Peyer's patch (tissue), 4 donors: ENCODE measurements at regions not wholly inside any gene's neighbourhood (a gene's known extent, or its start where the extent isn't known, plus 50 kb on each side); places are given as distances from the start of the nearest gene placed in this dataset.

Experiments used
- DNase-seq, 3 donors: peaks; one replicate each; pipeline ENCODE4 v3.0.0-alpha.2; 2017 to 2019
- H3K27ac ChIP-seq, 4 donors: fragments of 200-600 bp; sonication (generic); one replicate each; pipeline ENCODE4 v1.5.1; 2016 to 2019
- H3K27me3 ChIP-seq, 2 donors: fragments of 200-600 bp; sonication (generic); one replicate each; pipeline ENCODE4 v1.5.1; 2019
- H3K36me3 ChIP-seq, 3 donors: fragments of 200-600 bp; sonication (generic); one replicate each; pipeline ENCODE4 v1.5.1; 2016 to 2019
- H3K4me1 ChIP-seq, 4 donors: fragments of 200-600 bp; sonication (generic); one replicate each; pipeline ENCODE4 v1.5.1; 2016 to 2019
- H3K4me3 ChIP-seq, 4 donors: fragments of 200-600 bp; sonication (generic); 1 replicate in 3 of 4; 2 replicates in 1 of 4; pipeline ENCODE4 v1.5.1; 2016 to 2019; ENCODE audit warnings: mild to moderate bottlenecking in 1 of 4
- H3K9me3 ChIP-seq, 4 donors: fragments of 200-600 bp; sonication (generic); one replicate each; pipeline ENCODE4 v1.5.1; 2016 to 2019; ENCODE audit warnings: mild to moderate bottlenecking in 1 of 4
- POLR2A ChIP-seq, 2 donors: fragments of 450-650 bp; IDR thresholded peaks; one replicate each; pipeline ENCODE4 v1.5.1; 2017; ENCODE audit warnings: antibody characterized with exemption in 2 of 2, mild to moderate bottlenecking in 2 of 2, moderate library complexity in 2 of 2
- TF ChIP-seq, protein P1 (sequence below), 6 experiments: fragments of 450-650 bp in 4 of 6; fragments of 200-600 bp in 2 of 6; sonication (generic) in 1 of 6; IDR thresholded peaks; one replicate each; pipeline ENCODE4 v1.5.1; 2017 to 2019; ENCODE audit warnings: antibody characterized with exemption in 6 of 6, mild to moderate bottlenecking in 3 of 6, moderate library complexity in 1 of 6

DNA sequence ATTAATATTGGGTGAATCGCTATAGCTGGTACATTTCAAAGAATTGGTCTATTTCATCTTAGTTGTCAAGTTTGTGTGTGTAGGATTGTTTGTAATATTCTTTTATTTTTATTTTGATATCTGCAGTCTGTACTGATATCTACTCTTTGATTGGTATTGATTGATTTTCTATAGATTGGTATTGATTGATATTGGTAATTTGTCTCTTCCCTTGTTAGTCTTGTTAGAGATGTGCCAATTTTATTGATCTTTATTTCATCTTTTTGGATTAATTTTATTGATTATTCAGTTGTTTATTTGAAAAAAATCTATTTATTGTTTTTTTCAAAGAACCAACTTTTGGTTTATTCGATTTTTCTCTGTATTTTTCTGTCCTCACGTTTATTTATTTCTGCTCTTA, 61.4 kb downstream of the TM2D3 start:
- H3K36me3 ChIP-seq, result no peaks in the 10 kb centered on the region
- no peaks in the 10 kb centered on the region for H3K27me3 ChIP-seq
- TF ChIP-seq POLR2A (IDR thresholded peaks at IDR 0.05), result no peak
- TF ChIP-seq, protein P1, sequence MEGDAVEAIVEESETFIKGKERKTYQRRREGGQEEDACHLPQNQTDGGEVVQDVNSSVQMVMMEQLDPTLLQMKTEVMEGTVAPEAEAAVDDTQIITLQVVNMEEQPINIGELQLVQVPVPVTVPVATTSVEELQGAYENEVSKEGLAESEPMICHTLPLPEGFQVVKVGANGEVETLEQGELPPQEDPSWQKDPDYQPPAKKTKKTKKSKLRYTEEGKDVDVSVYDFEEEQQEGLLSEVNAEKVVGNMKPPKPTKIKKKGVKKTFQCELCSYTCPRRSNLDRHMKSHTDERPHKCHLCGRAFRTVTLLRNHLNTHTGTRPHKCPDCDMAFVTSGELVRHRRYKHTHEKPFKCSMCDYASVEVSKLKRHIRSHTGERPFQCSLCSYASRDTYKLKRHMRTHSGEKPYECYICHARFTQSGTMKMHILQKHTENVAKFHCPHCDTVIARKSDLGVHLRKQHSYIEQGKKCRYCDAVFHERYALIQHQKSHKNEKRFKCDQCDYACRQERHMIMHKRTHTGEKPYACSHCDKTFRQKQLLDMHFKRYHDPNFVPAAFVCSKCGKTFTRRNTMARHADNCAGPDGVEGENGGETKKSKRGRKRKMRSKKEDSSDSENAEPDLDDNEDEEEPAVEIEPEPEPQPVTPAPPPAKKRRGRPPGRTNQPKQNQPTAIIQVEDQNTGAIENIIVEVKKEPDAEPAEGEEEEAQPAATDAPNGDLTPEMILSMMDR (IDR thresholded peaks at IDR 0.05), result no peak
- H3K9me3 ChIP-seq, result no peaks in the 10 kb centered on the region
- H3K4me3 ChIP-seq, result no peak overlapping the region
- no peak for DNase-seq
- no peak overlapping the region for H3K27ac ChIP-seq
- H3K4me1 ChIP-seq, result no peaks in the 10 kb centered on the region

DNA sequence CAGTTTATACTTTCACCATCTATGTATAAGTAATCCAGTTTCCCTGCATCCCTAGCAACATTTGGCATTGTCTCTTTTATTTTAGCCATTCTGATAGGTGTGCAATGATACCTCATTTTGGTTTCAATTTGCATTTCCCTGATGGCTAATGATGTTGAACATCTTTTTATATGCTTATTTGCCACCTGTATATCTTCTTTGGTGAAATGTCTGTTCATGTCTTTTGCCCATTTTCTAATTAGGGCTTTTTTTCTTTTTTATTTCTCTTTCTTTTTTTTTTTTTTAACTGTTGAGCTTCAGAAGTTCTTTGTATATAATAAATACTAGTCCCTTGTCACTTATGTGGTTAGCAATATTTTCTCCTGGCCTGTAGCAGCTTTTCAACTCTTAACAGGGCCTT, 68.9 kb downstream of the TM2D3 start:
- TF ChIP-seq POLR2A (IDR thresholded peaks at IDR 0.05), result no peak
- TF ChIP-seq, protein P1 (IDR thresholded peaks at IDR 0.05), result no peak
- Histone ChIP-seq H3K36me3 (no peaks in the 10 kb centered on the region), H3K4me1 (no peaks in the 10 kb centered on the region), H3K4me3 (no peak overlapping the region), H3K9me3 (no peaks in the 10 kb centered on the region), H3K27me3 (no peaks in the 10 kb centered on the region), H3K27ac (no peak overlapping the region)
- DNase-seq, result no peak

DNA sequence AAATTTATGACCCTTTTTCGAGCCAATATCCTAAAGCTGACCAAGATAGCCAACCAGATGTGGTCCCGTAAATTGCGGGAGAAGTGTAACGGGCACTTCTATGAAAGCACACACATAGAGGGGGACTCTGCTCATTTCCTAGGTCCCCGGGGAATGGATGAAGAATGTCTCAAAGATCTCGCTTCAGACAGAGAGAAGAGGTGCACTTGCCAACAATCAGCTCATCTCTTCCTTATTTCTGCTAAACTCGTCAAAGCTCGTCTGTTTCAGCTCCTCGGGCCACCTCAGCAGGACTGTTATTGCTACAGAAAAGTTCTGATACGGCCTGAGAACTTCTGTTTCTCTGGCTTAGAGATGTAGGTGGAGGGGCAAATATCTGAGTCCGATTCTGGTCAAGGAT, 71.8 kb downstream of the TM2D3 start:
- Histone ChIP-seq H3K36me3 (no peaks in the 10 kb centered on the region), H3K27ac (no peak overlapping the region), H3K4me3 (no peak overlapping the region), H3K27me3 (no peaks in the 10 kb centered on the region), H3K4me1 (no peaks in the 10 kb centered on the region), H3K9me3 (no peaks in the 10 kb centered on the region)
- DNase-seq, result no peak
- no peak for TF ChIP-seq POLR2A (IDR thresholded peaks at IDR 0.05)
- TF ChIP-seq, protein P1 (IDR thresholded peaks at IDR 0.05), result no peak

DNA sequence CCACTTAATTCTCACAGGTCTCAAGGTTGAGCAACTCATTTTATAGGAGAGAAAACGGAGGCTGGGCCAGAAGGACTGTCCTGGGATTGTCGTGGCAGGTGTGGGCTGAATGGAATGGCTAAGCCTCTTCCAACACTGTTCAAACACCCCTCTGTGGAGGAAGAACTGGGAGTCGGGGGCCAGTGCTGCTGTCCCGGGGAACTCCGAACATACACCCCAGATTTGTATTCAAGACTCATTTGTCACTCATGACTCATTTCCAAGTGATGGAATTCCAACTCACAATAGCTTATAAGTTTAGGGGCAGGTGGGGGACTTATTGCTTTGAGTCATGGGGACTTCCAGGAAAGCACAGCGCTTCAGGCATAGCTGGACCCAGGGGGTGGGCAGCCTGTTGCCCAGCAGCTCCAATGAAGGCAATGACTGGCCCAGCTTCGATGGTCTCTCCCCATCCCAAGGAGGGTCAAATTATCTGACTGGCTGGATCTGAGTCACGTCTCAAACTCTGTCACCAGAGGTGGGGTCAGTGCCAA, 72.5 kb downstream of the TM2D3 start:
- no peak overlapping the region for H3K27ac ChIP-seq
- H3K27me3 ChIP-seq, result no peaks in the 10 kb centered on the region
- H3K4me3 ChIP-seq, result no peak overlapping the region
- H3K9me3 ChIP-seq, result no peaks in the 10 kb centered on the region
- no peaks in the 10 kb centered on the region for H3K4me1 ChIP-seq
- no peak for DNase-seq
- no peaks in the 10 kb centered on the region for H3K36me3 ChIP-seq
- TF ChIP-seq, protein P1 (IDR thresholded peaks at IDR 0.05), result no peak
- no peak for TF ChIP-seq POLR2A (IDR thresholded peaks at IDR 0.05)

DNA sequence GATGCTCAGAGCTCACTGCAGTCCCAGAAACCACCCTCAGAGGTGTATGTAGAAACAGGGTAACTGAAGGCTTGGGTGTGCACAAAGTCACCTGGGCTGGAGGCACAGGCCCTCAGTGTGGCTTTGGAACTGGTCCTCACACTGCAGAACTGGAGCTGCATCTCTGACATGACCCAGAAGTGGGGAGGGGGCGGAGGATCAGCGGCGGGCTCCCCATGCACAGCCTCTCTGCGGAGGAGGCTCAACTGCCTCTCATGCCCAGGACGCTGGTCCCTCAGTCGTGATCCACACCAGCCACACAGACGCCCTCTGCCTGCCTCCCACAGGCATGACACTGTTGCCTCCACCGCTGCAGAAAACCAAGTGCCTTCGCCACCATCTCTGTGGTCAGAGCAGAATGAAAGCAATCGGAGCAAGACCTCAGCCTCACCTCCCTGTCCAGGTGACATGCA, 73.7 kb downstream of the TM2D3 start:
- no peaks in the 10 kb centered on the region for H3K27me3 ChIP-seq
- H3K36me3 ChIP-seq, result no peaks in the 10 kb centered on the region
- DNase-seq, result peak in 2 of 3 donors; percentile 56 to 65
- no peak for TF ChIP-seq POLR2A (IDR thresholded peaks at IDR 0.05)
- TF ChIP-seq, protein P1 (IDR thresholded peaks at IDR 0.05), result peak in 4 of 6 experiments; percentile 26 to 77 (median 71)
- H3K9me3 ChIP-seq, result no peaks in the 10 kb centered on the region
- no peak overlapping the region for H3K4me3 ChIP-seq
- no peaks in the 10 kb centered on the region for H3K4me1 ChIP-seq
- no peak overlapping the region for H3K27ac ChIP-seq

DNA sequence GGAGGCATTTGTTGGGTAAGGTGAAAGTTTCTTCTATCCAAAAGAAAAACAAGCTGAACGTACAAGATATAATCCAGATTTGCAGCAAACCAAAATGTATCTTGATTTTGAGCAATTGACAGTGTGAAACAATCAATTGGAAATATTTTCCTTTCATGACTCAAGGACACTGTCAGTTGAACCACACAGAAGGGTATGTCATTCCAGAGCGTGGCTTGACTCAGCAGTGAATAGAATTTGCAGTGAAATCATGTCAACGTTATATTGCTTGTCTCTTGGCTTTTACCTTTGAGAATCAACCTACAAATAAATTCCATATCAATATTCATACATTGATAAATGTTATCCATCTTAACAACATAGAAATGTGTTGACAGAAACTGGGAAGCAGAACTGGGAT, 78.2 kb downstream of the TM2D3 start:
- Histone ChIP-seq H3K4me3 (no peak overlapping the region), H3K9me3 (no peaks in the 10 kb centered on the region), H3K27me3 (no peaks in the 10 kb centered on the region), H3K36me3 (no peaks in the 10 kb centered on the region), H3K4me1 (no peaks in the 10 kb centered on the region), H3K27ac (no peak overlapping the region)
- no peak for TF ChIP-seq POLR2A (IDR thresholded peaks at IDR 0.05)
- TF ChIP-seq, protein P1 (IDR thresholded peaks at IDR 0.05), result no peak
- no peak for DNase-seq
